RPMI7951 (cell line): ENCODE measurements at regions not wholly inside any gene's neighbourhood (a gene's known extent, or its start where the extent isn't known, plus 50 kb on each side); places are given as distances from the start of the nearest gene placed in this dataset.

Experiments
- DNase-seq: peaks from one replicate; pipeline ENCODE4 v3.0.0-alpha.2; 2012; ENCODE audit warnings: low read depth

GRCh38 chr1:56036479-56036878, 542.9 kb downstream of the PLPP3 start:
- no peak for DNase-seq

GRCh38 chr1:56034847-56035481, 544.4 kb downstream of the PLPP3 start:
- no peak for DNase-seq

GRCh38 chr1:56034222-56034621, 545.1 kb downstream of the PLPP3 start:
- peak; percentile 51 for DNase-seq

- no peak for DNase-seq
Measured at GRCh38 chr1:56033321-56034037, 545.9 kb downstream of the PLPP3 start.

GRCh38 chr1:56032096-56032676, 547.2 kb downstream of the PLPP3 start:
- DNase-seq, result no peak

GRCh38 chr1:56031001-56031400, 548.4 kb downstream of the PLPP3 start:
- DNase-seq, result no peak

- DNase-seq, result no peak
Measured at GRCh38 chr1:56029319-56030003, 549.9 kb downstream of the PLPP3 start.

GRCh38 chr1:56028911-56029310, 550.5 kb downstream of the PLPP3 start:
- DNase-seq, result no peak

GRCh38 chr1:56028244-56028643, 551.1 kb downstream of the PLPP3 start:
- no peak for DNase-seq

GRCh38 chr1:56025942-56026341, 553.4 kb downstream of the PLPP3 start:
- DNase-seq, result peak; percentile 24

GRCh38 chr1:56024155-56024554, 555.2 kb downstream of the PLPP3 start:
- DNase-seq, result peak; percentile 37

GRCh38 chr1:56019922-56020321, 559.4 kb downstream of the PLPP3 start:
- no peak for DNase-seq

- DNase-seq, result no peak
Measured at GRCh38 chr1:56019472-56019871, 559.9 kb downstream of the PLPP3 start.

GRCh38 chr1:56017336-56017735, 562.0 kb downstream of the PLPP3 start:
- DNase-seq, result no peak

- DNase-seq, result no peak
Measured at GRCh38 chr1:56003846-56004245, 575.5 kb downstream of the PLPP3 start.

- peak; percentile 16 for DNase-seq
Measured at GRCh38 chr1:56002231-56002630, 577.1 kb downstream of the PLPP3 start.

- no peak for DNase-seq
Measured at GRCh38 chr1:56000424-56000823, 578.9 kb downstream of the PLPP3 start.

- no peak for DNase-seq
Measured at GRCh38 chr1:55997536-55997935, 581.8 kb downstream of the PLPP3 start.

GRCh38 chr1:55993646-55994318, 585.6 kb downstream of the PLPP3 start:
- DNase-seq, result no peak

- no peak for DNase-seq
Measured at GRCh38 chr1:55990007-55990406, 589.4 kb downstream of the PLPP3 start.

- no peak for DNase-seq
Measured at GRCh38 chr1:55988963-55989452, 590.4 kb downstream of the PLPP3 start.
